ENCODE measurements at regions not wholly inside any gene's neighbourhood (a gene's known extent, or its start where the extent isn't known, plus 50 kb on each side); places are given as distances from the start of the nearest gene placed in this dataset.
A peak's percentile ranks its signal among the peaks of the same experiment; 100 is the strongest.

GRCh38 chr16:88309174-88309907 lies 73.4 kb upstream of the ZNF469 start:
- Histone ChIP-seq H3K4me2 (no peak overlapping the region), H3K27ac (ENCODE audit: low read depth) (no peak overlapping the region), H2AFZ (no peak overlapping the region), H3K27me3 (ENCODE audit: insufficient read depth) (no peaks in the 10 kb centered on the region), H3K4me3 (no peak overlapping the region), H4K20me1 (replicated peaks; ENCODE audit: insufficient read depth) (no peaks in the 10 kb centered on the region), H3K9me2 (ENCODE audit: insufficient read depth) (no peaks in the 10 kb centered on the region), H3K4me1 (ENCODE audit: insufficient read depth) (no peaks in the 10 kb centered on the region), H3K79me2 (replicated peaks; ENCODE audit: insufficient read depth) (no peaks in the 10 kb centered on the region), H3F3A (replicated peaks; ENCODE audit: low read depth) (no peaks in the 10 kb centered on the region), H3K36me3 (ENCODE audit: insufficient read depth) (no peaks in the 10 kb centered on the region)
- Mint-ChIP-seq H3K27ac (no peak overlapping the region), H3K9me3 (peaks cover 45% of the 10 kb centered on the region), H3K27me3 (ENCODE audit: insufficient read depth, low read depth, poor library complexity) (peaks cover 12% of the 10 kb centered on the region), H3K4me1 (no peaks in the 10 kb centered on the region), H3K36me3 (ENCODE audit: low read depth) (peaks cover 10% of the 10 kb centered on the region; the same call in 2 of the 3 replicates), H3K4me3 (no peak overlapping the region)
- TF ChIP-seq EZH2 (IDR thresholded peaks at IDR 0.05; ENCODE audit: low read depth, unreplicated experiment), result no peak
- TF ChIP-seq EZH2phosphoT487 (IDR thresholded peaks at IDR 0.05; ENCODE audit: unreplicated experiment), result no peak
- no peak for TF ChIP-seq STAT1 (IDR thresholded peaks at IDR 0.05; ENCODE audit: unreplicated experiment)
- TF ChIP-seq ZNF331 (CRISPR knock-in tag; IDR thresholded peaks at IDR 0.05; ENCODE audit: low read depth), result no peak
- DNase-seq (ENCODE audit: low spot score), result no peak
- no peak for ATAC-seq

DNA sequence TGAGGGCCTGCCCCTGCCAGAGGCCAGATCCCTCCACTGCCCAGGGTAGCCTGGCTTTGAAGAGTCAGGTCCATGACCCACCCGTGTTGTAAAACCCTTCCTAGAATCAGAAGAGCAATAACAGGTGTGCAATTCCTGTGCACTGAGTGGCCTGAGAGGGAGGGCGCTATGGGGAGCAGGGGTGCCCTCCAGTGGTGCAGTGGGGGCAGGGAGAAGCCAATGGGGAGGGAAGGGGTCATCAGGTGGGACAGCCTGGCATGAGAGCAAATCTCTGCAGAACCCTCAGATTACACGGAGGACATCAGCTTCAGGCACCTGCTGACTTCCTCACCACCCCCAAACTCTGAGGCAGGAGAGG lies 72.9 kb upstream of the ZNF469 start:
- DNase-seq (ENCODE audit: low spot score), result no peak
- no peak overlapping the region for H3K4me2 ChIP-seq
- H3K27me3 Mint-ChIP-seq (ENCODE audit: insufficient read depth, low read depth, poor library complexity), result peaks cover 10% of the 10 kb centered on the region

More for the DNA sequence above, 72.9 kb upstream of the ZNF469 start:
- no peaks in the 10 kb centered on the region for H3K4me1 Mint-ChIP-seq
- H2AFZ ChIP-seq, result no peak overlapping the region
- no peaks in the 10 kb centered on the region for H3K9me2 ChIP-seq (ENCODE audit: insufficient read depth)
- H3K4me3 ChIP-seq, result no peak overlapping the region
- H3K4me1 ChIP-seq (ENCODE audit: insufficient read depth), result no peaks in the 10 kb centered on the region
- no peaks in the 10 kb centered on the region for H3K79me2 ChIP-seq (replicated peaks; ENCODE audit: insufficient read depth)
- H4K20me1 ChIP-seq (replicated peaks; ENCODE audit: insufficient read depth), result no peaks in the 10 kb centered on the region
- peak; percentile 37 to 72 for TF ChIP-seq CTCF (conservative IDR thresholded peaks at IDR 0.05; ENCODE audit: low read depth in 2 of 2)
- TF ChIP-seq ZNF114 (CRISPR knock-in tag; IDR thresholded peaks at IDR 0.05), result no peak
- no peak for TF ChIP-seq REST (IDR thresholded peaks at IDR 0.05; ENCODE audit: unreplicated experiment)
- H3K36me3 Mint-ChIP-seq (ENCODE audit: low read depth), result peaks cover 10% of the 10 kb centered on the region; the same call in 2 of the 3 replicates
- H3K36me3 ChIP-seq (ENCODE audit: insufficient read depth), result no peaks in the 10 kb centered on the region
- H3K27me3 ChIP-seq (ENCODE audit: insufficient read depth), result no peaks in the 10 kb centered on the region
- H3K4me3 Mint-ChIP-seq, result no peak overlapping the region
- no peak overlapping the region for H3K27ac Mint-ChIP-seq
- H3K27ac ChIP-seq (ENCODE audit: low read depth), result no peak overlapping the region
- ATAC-seq, result peak; percentile 80
- H3F3A ChIP-seq (replicated peaks; ENCODE audit: low read depth), result no peaks in the 10 kb centered on the region
- peaks cover 45% of the 10 kb centered on the region for H3K9me3 Mint-ChIP-seq
